ENCODE measurements at regions not wholly inside any gene's neighbourhood (a gene's known extent, or its start where the extent isn't known, plus 50 kb on each side); places are given as distances from the start of the nearest gene placed in this dataset.

DNA sequence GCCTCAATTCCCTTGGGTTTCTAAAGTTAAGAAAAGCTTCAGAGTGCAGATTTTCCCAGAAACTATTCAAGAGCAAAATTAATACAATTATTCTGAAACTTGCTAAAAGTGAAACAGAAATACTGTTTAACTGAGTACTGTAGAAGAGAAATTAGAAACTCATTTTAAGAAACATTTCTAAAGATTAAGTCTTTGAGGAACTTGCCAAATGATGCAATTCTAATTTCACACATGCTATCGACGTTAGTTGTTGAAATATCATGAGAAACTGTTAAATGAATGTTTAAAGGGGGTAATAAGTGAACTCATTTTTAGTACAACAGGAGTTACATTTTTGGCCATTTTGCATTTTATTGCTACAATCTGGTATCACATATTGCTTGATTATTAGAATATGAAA, 125.3 kb upstream of the MAOA start:
- peaks cover 33% of the 10 kb centered on the region for H3K9me3 Mint-ChIP-seq (ENCODE audit: low read depth)
- no peaks in the 10 kb centered on the region for H3K4me1 Mint-ChIP-seq (ENCODE audit: low read depth)
- H3K4me3 Mint-ChIP-seq (ENCODE audit: unreplicated experiment) = no peak overlapping the region
- no peaks in the 10 kb centered on the region for H3K36me3 Mint-ChIP-seq (ENCODE audit: low read depth)
- H3K27me3 Mint-ChIP-seq (ENCODE audit: low read depth) = peaks cover 2% of the 10 kb centered on the region
- TF ChIP-seq, protein P1, sequence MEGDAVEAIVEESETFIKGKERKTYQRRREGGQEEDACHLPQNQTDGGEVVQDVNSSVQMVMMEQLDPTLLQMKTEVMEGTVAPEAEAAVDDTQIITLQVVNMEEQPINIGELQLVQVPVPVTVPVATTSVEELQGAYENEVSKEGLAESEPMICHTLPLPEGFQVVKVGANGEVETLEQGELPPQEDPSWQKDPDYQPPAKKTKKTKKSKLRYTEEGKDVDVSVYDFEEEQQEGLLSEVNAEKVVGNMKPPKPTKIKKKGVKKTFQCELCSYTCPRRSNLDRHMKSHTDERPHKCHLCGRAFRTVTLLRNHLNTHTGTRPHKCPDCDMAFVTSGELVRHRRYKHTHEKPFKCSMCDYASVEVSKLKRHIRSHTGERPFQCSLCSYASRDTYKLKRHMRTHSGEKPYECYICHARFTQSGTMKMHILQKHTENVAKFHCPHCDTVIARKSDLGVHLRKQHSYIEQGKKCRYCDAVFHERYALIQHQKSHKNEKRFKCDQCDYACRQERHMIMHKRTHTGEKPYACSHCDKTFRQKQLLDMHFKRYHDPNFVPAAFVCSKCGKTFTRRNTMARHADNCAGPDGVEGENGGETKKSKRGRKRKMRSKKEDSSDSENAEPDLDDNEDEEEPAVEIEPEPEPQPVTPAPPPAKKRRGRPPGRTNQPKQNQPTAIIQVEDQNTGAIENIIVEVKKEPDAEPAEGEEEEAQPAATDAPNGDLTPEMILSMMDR (IDR thresholded peaks at IDR 0.05) = no peak
- no peak for DNase-seq (ENCODE audit: low spot score)
- H3K27ac Mint-ChIP-seq (ENCODE audit: unreplicated experiment) = no peak overlapping the region

DNA sequence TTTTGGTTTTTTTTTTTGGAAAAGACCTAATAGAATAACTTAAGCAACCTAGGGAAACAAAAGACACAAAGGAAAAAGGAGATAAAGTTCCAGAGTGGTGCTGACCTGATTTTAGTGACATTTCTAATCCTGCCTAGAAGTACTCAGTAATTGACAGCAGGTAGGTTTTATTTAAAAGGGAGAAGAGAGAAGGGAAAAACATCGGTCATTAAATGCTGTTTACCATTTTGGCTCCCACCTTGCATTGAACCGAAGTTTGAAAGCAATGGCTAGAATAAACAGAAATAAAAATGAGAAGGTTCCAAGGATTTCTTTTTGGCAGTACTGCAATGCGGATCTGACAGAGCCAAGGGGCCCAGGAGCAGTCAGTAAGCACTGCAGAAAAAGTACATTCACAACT, 115.8 kb upstream of the MAOA start:
- Mint-ChIP-seq H3K36me3 (ENCODE audit: low read depth) (no peaks in the 10 kb centered on the region), H3K4me3 (ENCODE audit: unreplicated experiment) (no peak overlapping the region), H3K4me1 (ENCODE audit: low read depth) (peaks cover 4% of the 10 kb centered on the region), H3K27me3 (ENCODE audit: low read depth) (no peaks in the 10 kb centered on the region), H3K27ac (ENCODE audit: unreplicated experiment) (no peak overlapping the region), H3K9me3 (ENCODE audit: low read depth) (peaks cover 6% of the 10 kb centered on the region)
- DNase-seq (ENCODE audit: low spot score) = no peak
- TF ChIP-seq, protein P1 (IDR thresholded peaks at IDR 0.05) = no peak

DNA sequence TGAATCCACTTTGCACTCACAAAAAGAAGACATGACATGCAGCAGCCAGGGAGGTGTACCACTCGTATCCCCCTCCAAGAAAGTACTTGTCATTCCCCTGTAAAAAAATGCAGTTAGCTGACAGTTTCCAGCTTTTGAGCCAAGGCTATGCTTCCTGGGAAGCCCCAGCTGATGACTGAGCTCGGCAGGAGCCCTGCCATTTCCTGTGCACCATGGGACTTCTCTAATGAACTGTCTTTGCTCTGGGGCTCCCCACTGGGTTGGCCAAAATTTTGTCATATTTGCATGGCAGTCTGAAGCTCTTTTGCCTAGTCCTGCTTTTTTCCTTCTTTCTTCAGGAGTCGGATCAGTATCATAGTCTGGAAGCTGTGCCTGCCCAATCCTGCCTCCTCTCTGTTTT, 104.5 kb upstream of the MAOA start:
- no peaks in the 10 kb centered on the region for H3K9me3 Mint-ChIP-seq (ENCODE audit: low read depth)
- no peak overlapping the region for H3K4me3 Mint-ChIP-seq (ENCODE audit: unreplicated experiment)
- TF ChIP-seq, protein P1 (IDR thresholded peaks at IDR 0.05) = no peak
- no peak for DNase-seq (ENCODE audit: low spot score)
- no peaks in the 10 kb centered on the region for H3K27me3 Mint-ChIP-seq (ENCODE audit: low read depth)
- H3K36me3 Mint-ChIP-seq (ENCODE audit: low read depth) = no peaks in the 10 kb centered on the region
- H3K27ac Mint-ChIP-seq (ENCODE audit: unreplicated experiment) = peak overlapping the region; percentile 8
- H3K4me1 Mint-ChIP-seq (ENCODE audit: low read depth) = peaks cover 9% of the 10 kb centered on the region

DNA sequence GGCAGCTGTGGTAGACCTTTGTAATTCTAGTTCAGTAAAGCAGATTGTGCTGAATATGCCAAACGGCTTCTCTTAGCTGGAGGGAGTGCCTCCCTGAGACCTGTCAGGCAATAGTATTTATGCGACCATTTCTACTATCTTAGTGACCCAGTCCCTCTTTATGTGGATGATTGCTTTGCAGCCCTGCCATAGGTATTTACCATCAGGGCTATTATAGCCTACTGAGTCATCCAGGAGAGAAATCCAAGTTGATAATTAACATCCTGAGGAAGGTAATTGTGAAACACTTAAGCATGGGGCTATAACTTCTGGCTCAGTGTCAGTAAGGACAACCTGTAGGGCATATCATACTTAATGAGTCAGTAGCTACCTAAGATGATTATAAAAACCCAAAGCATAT, 103.9 kb upstream of the MAOA start:
- H3K27me3 Mint-ChIP-seq (ENCODE audit: low read depth) = no peaks in the 10 kb centered on the region
- DNase-seq (ENCODE audit: low spot score) = no peak
- no peaks in the 10 kb centered on the region for H3K9me3 Mint-ChIP-seq (ENCODE audit: low read depth)
- H3K4me1 Mint-ChIP-seq (ENCODE audit: low read depth) = peaks cover 9% of the 10 kb centered on the region
- H3K4me3 Mint-ChIP-seq (ENCODE audit: unreplicated experiment) = no peak overlapping the region
- no peaks in the 10 kb centered on the region for H3K36me3 Mint-ChIP-seq (ENCODE audit: low read depth)
- TF ChIP-seq, protein P1 (IDR thresholded peaks at IDR 0.05) = no peak
- H3K27ac Mint-ChIP-seq (ENCODE audit: unreplicated experiment) = no peak overlapping the region

DNA sequence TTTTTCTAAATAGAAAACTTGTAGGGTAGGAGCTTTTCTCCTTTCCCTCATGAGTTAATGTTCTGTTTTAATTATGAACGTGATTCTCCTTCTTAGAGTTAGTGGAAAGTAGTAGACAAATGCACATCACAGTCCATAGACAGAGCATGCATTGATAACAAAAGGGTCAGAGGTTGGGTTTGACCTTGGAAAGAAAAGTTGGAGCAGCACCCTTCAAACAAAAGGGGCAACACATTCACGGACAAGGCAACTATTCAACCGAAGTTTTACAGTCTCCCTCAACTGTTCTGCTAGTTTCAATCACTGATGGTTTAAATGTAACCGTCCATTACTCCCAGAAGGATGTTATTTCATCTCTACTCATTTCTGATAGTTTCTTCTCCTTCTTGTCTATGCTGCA, 103.4 kb upstream of the MAOA start:
- Mint-ChIP-seq H3K27ac (ENCODE audit: unreplicated experiment) (no peak overlapping the region), H3K9me3 (ENCODE audit: low read depth) (no peaks in the 10 kb centered on the region), H3K36me3 (ENCODE audit: low read depth) (no peaks in the 10 kb centered on the region), H3K4me3 (ENCODE audit: unreplicated experiment) (no peak overlapping the region), H3K4me1 (ENCODE audit: low read depth) (peaks cover 9% of the 10 kb centered on the region), H3K27me3 (ENCODE audit: low read depth) (no peaks in the 10 kb centered on the region)
- TF ChIP-seq, protein P1 (IDR thresholded peaks at IDR 0.05) = no peak
- no peak for DNase-seq (ENCODE audit: low spot score)

Measured in chondrocyte (in vitro differentiated cells).